Nephron (organoid): ENCODE measurements at regions not wholly inside any gene's neighbourhood (a gene's known extent, or its start where the extent isn't known, plus 50 kb on each side); places are given as distances from the start of the nearest gene placed in this dataset.

Experiments used
- H3K27ac Mint-ChIP-seq, 3 experiments: 2 replicates each; pipeline ENCODE4 v1.8.0; 2020; ENCODE audit warnings: mixed read lengths in 3 of 3, mild to moderate bottlenecking in 2 of 3, moderate library complexity in 1 of 3
- H3K27me3 Mint-ChIP-seq: 2 replicates; pipeline ENCODE4 v1.8.0; 2021; ENCODE audit warnings: low read depth, mild to moderate bottlenecking, moderate library complexity, mixed read lengths
- H3K36me3 Mint-ChIP-seq: 2 replicates; pipeline ENCODE4 v1.8.0; 2020; ENCODE audit warnings: low read depth, mixed read lengths
- H3K4me1 Mint-ChIP-seq: 2 replicates; pipeline ENCODE4 v1.8.0; 2020; ENCODE audit warnings: mixed read lengths
- H3K4me3 Mint-ChIP-seq, 3 experiments: 2 replicates each; pipeline ENCODE4 v1.8.0; 2020; ENCODE audit warnings: mild to moderate bottlenecking in 3 of 3, mixed read lengths in 3 of 3, moderate library complexity in 2 of 3
- H3K9me3 Mint-ChIP-seq: 2 replicates; pipeline ENCODE4 v1.8.0; 2020; ENCODE audit warnings: mixed read lengths
- TF ChIP-seq, protein P1 (sequence below), 3 experiments: fragments of 200-600 bp; sonication (generic); IDR thresholded peaks; one replicate each; pipeline ENCODE4 v1.5.0; 2021; ENCODE audit warnings: antibody characterized with exemption in 3 of 3; ENCODE audit not compliant: unreplicated experiment in 3 of 3

DNA sequence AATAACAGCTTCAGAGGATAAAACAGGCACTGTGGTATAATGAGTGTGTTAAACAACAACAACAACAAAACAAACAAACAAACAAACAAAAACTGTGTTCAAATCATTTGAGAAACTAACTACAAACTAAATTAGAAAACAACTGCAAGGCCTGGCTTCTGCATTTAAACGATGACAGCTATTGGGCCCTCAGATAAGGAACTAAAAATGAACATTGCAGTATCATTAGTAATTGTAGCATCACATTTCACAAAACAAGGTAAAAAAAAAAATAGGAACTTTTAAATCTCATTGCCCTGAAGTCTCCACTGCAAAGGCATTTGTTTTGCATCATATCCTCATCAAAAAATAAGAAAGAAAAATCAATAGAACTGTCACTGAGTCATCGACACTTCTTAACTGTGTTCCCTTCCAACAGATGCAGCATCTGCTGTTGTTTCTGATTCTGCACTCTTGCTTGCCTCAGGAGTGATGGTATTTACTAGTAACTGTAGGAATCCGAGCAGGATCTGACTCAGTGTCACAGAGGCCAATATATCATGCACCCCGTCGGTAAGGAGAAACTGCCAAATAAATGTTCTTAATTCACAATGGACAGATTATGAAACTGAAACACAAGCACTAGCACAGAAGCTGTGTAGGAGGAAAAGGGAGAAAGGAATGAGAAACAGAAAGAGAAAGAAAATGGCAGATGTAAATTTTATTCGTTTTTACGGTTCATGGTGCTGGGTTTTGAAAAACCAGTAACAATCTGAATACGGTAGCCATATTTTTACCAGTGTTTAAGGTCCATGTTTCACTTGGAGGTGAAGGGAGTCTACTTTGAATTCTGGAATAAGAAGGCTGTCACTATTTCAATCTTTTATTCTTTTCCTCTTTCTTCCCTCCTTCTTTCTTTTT lies 365.7 kb upstream of the EPHA7 start:
- Mint-ChIP-seq H3K27ac (peak overlapping the region; percentile 84 to 93 (median 92)), H3K27me3 (no peaks in the 10 kb centered on the region), H3K4me3 (peak overlapping the region; percentile 14 to 75 (median 71)), H3K9me3 (no peaks in the 10 kb centered on the region), H3K36me3 (no peaks in the 10 kb centered on the region), H3K4me1 (peaks cover 19% of the 10 kb centered on the region)
- TF ChIP-seq, protein P1, sequence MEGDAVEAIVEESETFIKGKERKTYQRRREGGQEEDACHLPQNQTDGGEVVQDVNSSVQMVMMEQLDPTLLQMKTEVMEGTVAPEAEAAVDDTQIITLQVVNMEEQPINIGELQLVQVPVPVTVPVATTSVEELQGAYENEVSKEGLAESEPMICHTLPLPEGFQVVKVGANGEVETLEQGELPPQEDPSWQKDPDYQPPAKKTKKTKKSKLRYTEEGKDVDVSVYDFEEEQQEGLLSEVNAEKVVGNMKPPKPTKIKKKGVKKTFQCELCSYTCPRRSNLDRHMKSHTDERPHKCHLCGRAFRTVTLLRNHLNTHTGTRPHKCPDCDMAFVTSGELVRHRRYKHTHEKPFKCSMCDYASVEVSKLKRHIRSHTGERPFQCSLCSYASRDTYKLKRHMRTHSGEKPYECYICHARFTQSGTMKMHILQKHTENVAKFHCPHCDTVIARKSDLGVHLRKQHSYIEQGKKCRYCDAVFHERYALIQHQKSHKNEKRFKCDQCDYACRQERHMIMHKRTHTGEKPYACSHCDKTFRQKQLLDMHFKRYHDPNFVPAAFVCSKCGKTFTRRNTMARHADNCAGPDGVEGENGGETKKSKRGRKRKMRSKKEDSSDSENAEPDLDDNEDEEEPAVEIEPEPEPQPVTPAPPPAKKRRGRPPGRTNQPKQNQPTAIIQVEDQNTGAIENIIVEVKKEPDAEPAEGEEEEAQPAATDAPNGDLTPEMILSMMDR (IDR thresholded peaks at IDR 0.05; ENCODE audit: unreplicated experiment in 3 of 3): no peak

- peaks cover 3% of the 10 kb centered on the region for H3K27me3 Mint-ChIP-seq
- TF ChIP-seq, protein P1 (IDR thresholded peaks at IDR 0.05; ENCODE audit: unreplicated experiment in 3 of 3): no peak
- H3K4me3 Mint-ChIP-seq: peak overlapping the region in 2 of 3 experiments; percentile 2 to 19
- peaks cover 12% of the 10 kb centered on the region for H3K4me1 Mint-ChIP-seq
- peak overlapping the region; percentile 69 to 93 (median 77) for H3K27ac Mint-ChIP-seq
- no peaks in the 10 kb centered on the region for H3K36me3 Mint-ChIP-seq
- H3K9me3 Mint-ChIP-seq: no peaks in the 10 kb centered on the region
These were observed 359.9 kb upstream of the EPHA7 start for GRCh38 chr6:93779086-93779841.

GRCh38 chr6:93759190-93759589 lies 339.8 kb upstream of the EPHA7 start:
- TF ChIP-seq, protein P1 (IDR thresholded peaks at IDR 0.05; ENCODE audit: unreplicated experiment in 3 of 3): no peak

DNA sequence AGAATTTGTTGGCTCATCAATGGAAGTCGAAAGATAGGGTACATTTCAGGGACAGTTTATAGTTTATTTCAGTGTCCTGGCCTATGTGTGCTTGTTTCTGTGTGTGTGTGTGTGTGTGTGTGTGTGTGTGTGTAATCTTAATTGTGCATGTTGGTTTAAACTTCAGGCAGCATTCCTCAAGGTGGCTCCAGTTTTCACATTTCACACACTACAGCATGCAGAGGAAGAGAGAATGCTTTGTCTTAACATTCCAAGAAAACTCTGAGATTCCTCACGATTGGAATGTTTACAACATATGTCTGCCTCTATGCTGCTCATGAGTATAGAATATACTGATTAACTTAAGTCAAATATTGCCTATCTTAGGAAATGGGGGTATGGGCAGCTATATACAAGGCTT lies 332.6 kb upstream of the EPHA7 start:
- H3K9me3 Mint-ChIP-seq: no peaks in the 10 kb centered on the region
- no peak overlapping the region for H3K4me3 Mint-ChIP-seq
- H3K27me3 Mint-ChIP-seq: no peaks in the 10 kb centered on the region
- TF ChIP-seq, protein P1 (IDR thresholded peaks at IDR 0.05; ENCODE audit: unreplicated experiment in 3 of 3): no peak
- H3K27ac Mint-ChIP-seq: peak overlapping the region in 2 of 3 experiments; percentile 7 to 86
- H3K4me1 Mint-ChIP-seq: peaks cover 5% of the 10 kb centered on the region
- H3K36me3 Mint-ChIP-seq: no peaks in the 10 kb centered on the region

More at GRCh38 chr6:93759190-93759589, 339.8 kb upstream of the EPHA7 start:
- Mint-ChIP-seq H3K36me3 (no peaks in the 10 kb centered on the region), H3K27ac (peak overlapping the region in 2 of 3 experiments; percentile 57 to 89), H3K9me3 (no peaks in the 10 kb centered on the region), H3K4me3 (no peak overlapping the region), H3K4me1 (no peaks in the 10 kb centered on the region), H3K27me3 (no peaks in the 10 kb centered on the region)

GRCh38 chr6:93749930-93750329 lies 330.6 kb upstream of the EPHA7 start:
- H3K27me3 Mint-ChIP-seq: no peaks in the 10 kb centered on the region
- H3K36me3 Mint-ChIP-seq: no peaks in the 10 kb centered on the region
- H3K4me3 Mint-ChIP-seq: no peak overlapping the region
- TF ChIP-seq, protein P1 (IDR thresholded peaks at IDR 0.05; ENCODE audit: unreplicated experiment in 3 of 3): no peak
- H3K4me1 Mint-ChIP-seq: peaks cover 5% of the 10 kb centered on the region
- H3K27ac Mint-ChIP-seq: no peak overlapping the region
- H3K9me3 Mint-ChIP-seq: no peaks in the 10 kb centered on the region
